ENCODE measurements at regions not wholly inside any gene's neighbourhood (a gene's known extent, or its start where the extent isn't known, plus 50 kb on each side); places are given as distances from the start of the nearest gene placed in this dataset.
"Not testable (repeated sequence)": the region's sequence is repeated elsewhere in the genome, so short reads cannot be mapped to it uniquely, and the experiment has no call there.

DNA sequence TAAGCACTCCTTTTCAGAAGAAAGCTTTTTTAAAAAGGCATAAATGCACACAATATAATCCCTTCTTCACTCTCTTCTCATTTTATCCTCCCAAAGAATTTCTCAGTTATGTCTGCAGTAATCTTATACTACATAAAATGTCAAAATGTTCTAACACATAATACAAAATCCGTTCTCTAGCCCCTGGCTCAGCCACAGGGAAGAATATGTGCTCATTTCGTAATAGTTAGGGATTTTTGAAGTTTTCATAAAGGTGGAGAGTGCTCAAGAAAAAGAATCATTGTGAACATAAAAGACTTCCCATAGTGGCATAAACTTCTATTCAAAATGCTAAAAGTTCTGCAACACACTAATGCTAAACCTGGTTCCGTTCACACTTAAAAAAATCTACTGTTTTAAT is 1410.7 kb upstream of the C9orf72 start:
- H3K36me3 ChIP-seq (ENCODE audit: control insufficient read depth in 2 of 2, extremely low read depth in 1 of 2, insufficient read depth in 2 of 2, low read length in 2 of 2) = no peaks in the 10 kb centered on the region
- no peaks in the 10 kb centered on the region for H3K79me2 ChIP-seq (ENCODE audit: control insufficient read depth, insufficient read depth, low read length)
- no peak for DNase-seq (ENCODE audit: low read depth, low spot score)
- H3K4me2 ChIP-seq (ENCODE audit: control insufficient read depth, extremely low read depth, insufficient read depth, low read depth, low read length) = no peak overlapping the region
- H3K27ac ChIP-seq (ENCODE audit: control insufficient read depth, insufficient read depth, low read length) = no peak overlapping the region
- H3K27me3 ChIP-seq (ENCODE audit: control insufficient read depth, extremely low read depth, insufficient read depth, low read length) = no peaks in the 10 kb centered on the region
- H3K9me3 ChIP-seq (ENCODE audit: control insufficient read depth, low read depth, low read length) = no peaks in the 10 kb centered on the region
- H2AFZ ChIP-seq (ENCODE audit: control insufficient read depth, low read length) = no peak overlapping the region
- dilution Hi-C loops (cut with MboI; ENCODE audit: extremely low pct_ligation_motif_present, low sequenced_read_pairs) = no loop called here
- TF ChIP-seq, protein P1, sequence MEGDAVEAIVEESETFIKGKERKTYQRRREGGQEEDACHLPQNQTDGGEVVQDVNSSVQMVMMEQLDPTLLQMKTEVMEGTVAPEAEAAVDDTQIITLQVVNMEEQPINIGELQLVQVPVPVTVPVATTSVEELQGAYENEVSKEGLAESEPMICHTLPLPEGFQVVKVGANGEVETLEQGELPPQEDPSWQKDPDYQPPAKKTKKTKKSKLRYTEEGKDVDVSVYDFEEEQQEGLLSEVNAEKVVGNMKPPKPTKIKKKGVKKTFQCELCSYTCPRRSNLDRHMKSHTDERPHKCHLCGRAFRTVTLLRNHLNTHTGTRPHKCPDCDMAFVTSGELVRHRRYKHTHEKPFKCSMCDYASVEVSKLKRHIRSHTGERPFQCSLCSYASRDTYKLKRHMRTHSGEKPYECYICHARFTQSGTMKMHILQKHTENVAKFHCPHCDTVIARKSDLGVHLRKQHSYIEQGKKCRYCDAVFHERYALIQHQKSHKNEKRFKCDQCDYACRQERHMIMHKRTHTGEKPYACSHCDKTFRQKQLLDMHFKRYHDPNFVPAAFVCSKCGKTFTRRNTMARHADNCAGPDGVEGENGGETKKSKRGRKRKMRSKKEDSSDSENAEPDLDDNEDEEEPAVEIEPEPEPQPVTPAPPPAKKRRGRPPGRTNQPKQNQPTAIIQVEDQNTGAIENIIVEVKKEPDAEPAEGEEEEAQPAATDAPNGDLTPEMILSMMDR (optimal IDR thresholded peaks at IDR 0.05 in 1 of 3, IDR thresholded peaks at IDR 0.05 in 1 of 3, conservative IDR thresholded peaks at IDR 0.05 in 1 of 3; ENCODE audit: extremely low read depth in 1 of 3, insufficient read depth in 2 of 3, low read length in 3 of 3) = no peak
- no peak for TF ChIP-seq EZH2 (IDR thresholded peaks at IDR 0.05; ENCODE audit: low read length)
- no peaks in the 10 kb centered on the region for H3K4me1 ChIP-seq (ENCODE audit: control insufficient read depth, extremely low read depth, insufficient read depth, low read length)
- H4K20me1 ChIP-seq (ENCODE audit: control insufficient read depth, extremely low read depth, insufficient read depth, low read length) = no peaks in the 10 kb centered on the region
- no peak overlapping the region for H3K4me3 ChIP-seq (ENCODE audit: control insufficient read depth in 2 of 3, extremely low read depth in 1 of 3, insufficient read depth in 2 of 3, low read depth in 1 of 3, low read length in 3 of 3)
- H3K9ac ChIP-seq (ENCODE audit: control insufficient read depth, extremely low read depth, insufficient read depth, low read length) = no peak overlapping the region
- no peak for FAIRE-seq
- H3K9me1 ChIP-seq (ENCODE audit: control insufficient read depth, extremely low read depth, insufficient read depth, low read length) = no peaks in the 10 kb centered on the region

DNA sequence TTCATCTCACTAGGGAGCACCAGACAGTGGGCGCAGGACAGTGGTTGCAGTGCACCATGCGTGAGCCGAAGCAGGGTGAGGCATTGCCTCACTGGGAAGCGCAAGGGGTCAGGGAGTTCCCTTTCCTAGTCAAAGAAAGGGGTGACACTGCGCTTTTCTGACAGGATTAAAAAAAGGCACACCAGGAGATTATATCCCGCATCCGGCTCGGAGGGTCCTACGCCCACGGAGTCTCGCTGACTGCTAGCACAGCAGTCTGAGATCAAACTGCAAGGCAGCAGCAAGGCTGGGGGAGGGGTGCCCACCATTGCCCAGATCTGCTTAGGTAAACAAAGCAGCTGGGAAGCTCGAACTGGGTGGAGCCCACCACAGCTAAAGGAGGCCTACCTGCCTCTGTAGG is 1416.7 kb upstream of the C9orf72 start:
- dilution Hi-C loops (cut with MboI; ENCODE audit: extremely low pct_ligation_motif_present, low sequenced_read_pairs); FAIRE-seq; H3K36me3 ChIP-seq (ENCODE audit: control insufficient read depth in 2 of 2, extremely low read depth in 1 of 2, insufficient read depth in 2 of 2, low read length in 2 of 2); H3K9me3 ChIP-seq (ENCODE audit: control insufficient read depth, low read depth, low read length); H3K27ac ChIP-seq (ENCODE audit: control insufficient read depth, insufficient read depth, low read length); H3K9ac ChIP-seq (ENCODE audit: control insufficient read depth, extremely low read depth, insufficient read depth, low read length); H3K4me1 ChIP-seq (ENCODE audit: control insufficient read depth, extremely low read depth, insufficient read depth, low read length); H4K20me1 ChIP-seq (ENCODE audit: control insufficient read depth, extremely low read depth, insufficient read depth, low read length); H3K9me1 ChIP-seq (ENCODE audit: control insufficient read depth, extremely low read depth, insufficient read depth, low read length); H2AFZ ChIP-seq (ENCODE audit: control insufficient read depth, low read length); H3K79me2 ChIP-seq (ENCODE audit: control insufficient read depth, insufficient read depth, low read length); H3K4me2 ChIP-seq (ENCODE audit: control insufficient read depth, extremely low read depth, insufficient read depth, low read depth, low read length); DNase-seq (ENCODE audit: low read depth, low spot score); H3K4me3 ChIP-seq (ENCODE audit: control insufficient read depth in 2 of 3, extremely low read depth in 1 of 3, insufficient read depth in 2 of 3, low read depth in 1 of 3, low read length in 3 of 3); H3K27me3 ChIP-seq (ENCODE audit: control insufficient read depth, extremely low read depth, insufficient read depth, low read length): not testable (repeated sequence)

GRCh38 chr9:28999057-28999456 is 1425.8 kb upstream of the C9orf72 start:
- Histone ChIP-seq H3K27me3 (ENCODE audit: control insufficient read depth, extremely low read depth, insufficient read depth, low read length) (no peaks in the 10 kb centered on the region), H3K9me3 (ENCODE audit: control insufficient read depth, low read depth, low read length) (no peaks in the 10 kb centered on the region), H3K4me3 (ENCODE audit: control insufficient read depth in 2 of 3, extremely low read depth in 1 of 3, insufficient read depth in 2 of 3, low read depth in 1 of 3, low read length in 3 of 3) (no peak overlapping the region), H3K4me1 (ENCODE audit: control insufficient read depth, extremely low read depth, insufficient read depth, low read length) (no peaks in the 10 kb centered on the region), H3K36me3 (ENCODE audit: control insufficient read depth in 2 of 2, extremely low read depth in 1 of 2, insufficient read depth in 2 of 2, low read length in 2 of 2) (no peaks in the 10 kb centered on the region), H2AFZ (ENCODE audit: control insufficient read depth, low read length) (no peak overlapping the region), H4K20me1 (ENCODE audit: control insufficient read depth, extremely low read depth, insufficient read depth, low read length) (no peaks in the 10 kb centered on the region), H3K79me2 (ENCODE audit: control insufficient read depth, insufficient read depth, low read length) (no peaks in the 10 kb centered on the region), H3K9me1 (ENCODE audit: control insufficient read depth, extremely low read depth, insufficient read depth, low read length) (no peaks in the 10 kb centered on the region), H3K27ac (ENCODE audit: control insufficient read depth, insufficient read depth, low read length) (no peak overlapping the region), H3K4me2 (ENCODE audit: control insufficient read depth, extremely low read depth, insufficient read depth, low read depth, low read length) (no peak overlapping the region), H3K9ac (ENCODE audit: control insufficient read depth, extremely low read depth, insufficient read depth, low read length) (no peak overlapping the region)
- dilution Hi-C loops (cut with MboI; ENCODE audit: extremely low pct_ligation_motif_present, low sequenced_read_pairs) = no loop called here
- no peak for TF ChIP-seq EZH2 (IDR thresholded peaks at IDR 0.05; ENCODE audit: low read length)
- TF ChIP-seq, protein P1 (optimal IDR thresholded peaks at IDR 0.05 in 1 of 3, IDR thresholded peaks at IDR 0.05 in 1 of 3, conservative IDR thresholded peaks at IDR 0.05 in 1 of 3; ENCODE audit: extremely low read depth in 1 of 3, insufficient read depth in 2 of 3, low read length in 3 of 3) = no peak
- FAIRE-seq (no peak), DNase-seq (ENCODE audit: low read depth, low spot score) (no peak)

All from keratinocyte (primary cell).